Breast epithelium (tissue), 3 donors: ENCODE measurements at regions not wholly inside any gene's neighbourhood (a gene's known extent, or its start where the extent isn't known, plus 50 kb on each side); places are given as distances from the start of the nearest gene placed in this dataset.

Experiments
- POLR2A ChIP-seq: fragments of 450-650 bp; IDR thresholded peaks from one replicate; pipeline ENCODE4 v1.6.1; 2016; ENCODE audit warnings: antibody characterized with exemption, mild to moderate bottlenecking, moderate library complexity
- POLR2AphosphoS5 ChIP-seq, 3 donors: sonication (generic); formaldehyde crosslinking; IDR thresholded peaks; one replicate each; pipeline ENCODE4 v1.6.1; 2017; ENCODE audit warnings: antibody characterized with exemption in 3 of 3
- TF ChIP-seq, protein P1 (sequence below), 3 donors: fragments of 450-650 bp; IDR thresholded peaks; one replicate each; pipeline ENCODE4 v1.5.1; 2016 to 2017; ENCODE audit warnings: antibody characterized with exemption in 3 of 3, mild to moderate bottlenecking in 3 of 3, moderate library complexity in 3 of 3

DNA sequence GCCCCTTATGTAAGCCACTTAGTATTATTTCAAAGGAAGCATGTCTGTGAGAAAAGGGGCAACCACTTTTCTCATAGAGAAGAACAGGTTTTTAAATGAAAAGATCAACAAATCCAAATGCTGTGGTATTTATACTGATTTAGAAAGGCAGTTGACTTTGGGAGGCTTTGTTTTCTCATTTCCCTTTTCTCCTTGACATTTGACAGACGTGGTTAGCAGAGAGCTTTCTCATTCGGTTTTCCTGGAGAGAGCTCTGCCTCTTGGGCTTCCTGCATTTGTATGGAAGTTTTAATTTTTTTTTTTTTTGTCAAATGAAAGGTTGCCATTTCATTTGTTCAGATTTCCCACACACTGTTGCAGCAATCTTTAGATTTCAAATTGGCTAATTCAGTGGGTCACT, 62.5 kb downstream of the EXOSC2 start:
- TF ChIP-seq, protein P1, sequence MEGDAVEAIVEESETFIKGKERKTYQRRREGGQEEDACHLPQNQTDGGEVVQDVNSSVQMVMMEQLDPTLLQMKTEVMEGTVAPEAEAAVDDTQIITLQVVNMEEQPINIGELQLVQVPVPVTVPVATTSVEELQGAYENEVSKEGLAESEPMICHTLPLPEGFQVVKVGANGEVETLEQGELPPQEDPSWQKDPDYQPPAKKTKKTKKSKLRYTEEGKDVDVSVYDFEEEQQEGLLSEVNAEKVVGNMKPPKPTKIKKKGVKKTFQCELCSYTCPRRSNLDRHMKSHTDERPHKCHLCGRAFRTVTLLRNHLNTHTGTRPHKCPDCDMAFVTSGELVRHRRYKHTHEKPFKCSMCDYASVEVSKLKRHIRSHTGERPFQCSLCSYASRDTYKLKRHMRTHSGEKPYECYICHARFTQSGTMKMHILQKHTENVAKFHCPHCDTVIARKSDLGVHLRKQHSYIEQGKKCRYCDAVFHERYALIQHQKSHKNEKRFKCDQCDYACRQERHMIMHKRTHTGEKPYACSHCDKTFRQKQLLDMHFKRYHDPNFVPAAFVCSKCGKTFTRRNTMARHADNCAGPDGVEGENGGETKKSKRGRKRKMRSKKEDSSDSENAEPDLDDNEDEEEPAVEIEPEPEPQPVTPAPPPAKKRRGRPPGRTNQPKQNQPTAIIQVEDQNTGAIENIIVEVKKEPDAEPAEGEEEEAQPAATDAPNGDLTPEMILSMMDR (IDR thresholded peaks at IDR 0.05): no peak
- TF ChIP-seq POLR2AphosphoS5 (IDR thresholded peaks at IDR 0.05): no peak
- TF ChIP-seq POLR2A: no peak
